HFFc6 (cell line): ENCODE measurements at regions not wholly inside any gene's neighbourhood (a gene's known extent, or its start where the extent isn't known, plus 50 kb on each side); places are given as distances from the start of the nearest gene placed in this dataset.
"Not testable (repeated sequence)": the region's sequence is repeated elsewhere in the genome, so short reads cannot be mapped to it uniquely, and the experiment has no call there.

ENCODE experiments used
- DNase-seq: peaks from one replicate; pipeline ENCODE4 v3.0.0-alpha.2; 2018
- H3K27ac Mint-ChIP-seq: 2 replicates; pipeline ENCODE4 v1.8.0; 2020; ENCODE audit warnings: mild to moderate bottlenecking, mixed read lengths
- H3K27me3 Mint-ChIP-seq: 2 replicates; pipeline ENCODE4 v1.8.0; 2021; ENCODE audit warnings: mild to moderate bottlenecking, moderate library complexity, mixed read lengths; ENCODE audit not compliant: insufficient read depth
- H3K36me3 Mint-ChIP-seq: 2 replicates; pipeline ENCODE4 v1.8.0; 2021; ENCODE audit warnings: low read depth, mixed read lengths
- H3K4me1 Mint-ChIP-seq: 2 replicates; pipeline ENCODE4 v1.8.0; 2020; ENCODE audit warnings: low read depth, mixed read lengths
- H3K4me3 Mint-ChIP-seq: 2 replicates; pipeline ENCODE4 v1.8.0; 2020; ENCODE audit warnings: mild to moderate bottlenecking, moderate library complexity, mixed read lengths
- H3K9me3 Mint-ChIP-seq: 2 replicates; pipeline ENCODE4 v1.8.0; 2020; ENCODE audit warnings: mild to moderate bottlenecking, mixed read lengths
- CTCF ChIP-seq: fragments of 200-600 bp; sonication (generic); IDR thresholded peaks from 2 replicates; pipeline ENCODE4 v1.5.0; 2021; ENCODE audit warnings: antibody characterized with exemption, mild to moderate bottlenecking

GRCh38 chr6:167420177-167420576, 95.3 kb downstream of the TTLL2 start:
- Mint-ChIP-seq H3K36me3 (peaks cover 3% of the 10 kb centered on the region), H3K9me3 (peaks cover 19% of the 10 kb centered on the region), H3K4me3 (no peak overlapping the region), H3K4me1 (no peaks in the 10 kb centered on the region), H3K27ac (no peak overlapping the region), H3K27me3 (peaks cover 2% of the 10 kb centered on the region; the same call in 1 of the 2 replicates)
- no peak for DNase-seq
- no peak for TF ChIP-seq CTCF

DNA sequence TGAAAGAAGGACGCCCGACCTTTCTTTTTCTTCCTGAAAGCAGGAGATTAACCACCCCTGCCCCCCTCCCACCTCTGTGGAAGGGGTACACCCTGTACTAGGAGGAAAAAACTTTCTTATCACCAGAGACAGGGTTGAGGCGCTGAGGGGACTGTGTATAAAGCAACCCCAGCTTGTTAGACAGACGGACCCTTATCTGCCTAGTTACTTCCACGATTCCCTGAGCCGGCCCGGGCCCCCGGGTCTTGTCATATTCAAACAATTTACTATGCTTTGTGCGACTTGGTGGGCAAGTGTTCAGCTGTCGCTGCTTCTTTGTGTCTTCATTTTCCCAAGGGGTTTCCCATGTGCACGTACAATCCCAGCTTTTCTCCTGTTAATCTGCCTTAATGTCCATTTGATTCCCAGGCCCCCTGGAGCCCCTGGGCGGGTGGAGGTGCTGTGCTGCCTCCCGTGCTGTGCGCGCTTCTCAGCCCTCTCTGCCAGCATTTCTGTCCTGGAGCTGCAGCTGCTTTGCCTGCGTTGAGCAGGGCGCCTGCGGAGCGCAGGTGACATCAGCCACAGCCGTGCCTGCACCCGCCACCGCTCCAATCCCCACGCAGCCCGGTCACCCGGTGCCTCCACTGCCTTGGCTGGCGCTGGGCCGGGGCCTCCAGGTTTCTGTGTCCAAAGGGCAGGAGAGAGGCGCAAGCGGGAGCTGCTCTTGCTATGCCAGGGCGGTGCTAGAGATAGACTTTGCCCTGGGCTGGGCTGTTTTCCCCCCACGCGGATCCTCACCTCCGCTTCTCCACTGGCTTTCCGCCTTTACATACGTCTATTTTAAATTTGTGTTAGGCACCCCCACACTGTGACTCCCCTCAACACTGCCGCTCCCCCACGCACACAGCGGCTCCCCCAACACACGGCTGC, 96.2 kb downstream of the TTLL2 start:
- Mint-ChIP-seq H3K27me3 (peaks cover 2% of the 10 kb centered on the region; the same call in 1 of the 2 replicates), H3K27ac (no peak overlapping the region)
- TF ChIP-seq CTCF: no peak

DNA sequence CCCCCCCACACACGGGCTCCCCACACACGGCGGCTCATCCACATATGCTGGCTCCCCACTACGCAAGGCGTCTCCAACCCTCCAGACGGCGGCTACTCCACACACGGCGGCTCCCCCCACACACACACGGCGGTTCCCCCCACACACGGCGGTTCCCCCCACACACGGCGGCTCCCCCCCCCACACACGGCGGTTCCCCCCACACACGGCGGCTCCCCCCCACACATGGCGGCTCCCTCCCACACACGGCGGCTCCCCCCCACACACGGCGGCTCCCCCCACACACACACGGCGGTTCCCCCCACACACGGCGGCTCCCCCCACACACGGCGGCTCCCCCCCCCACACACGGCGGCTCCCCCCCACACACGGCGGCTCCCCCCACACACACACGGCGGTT, 97.1 kb downstream of the TTLL2 start:
- H3K4me3 Mint-ChIP-seq, DNase-seq, H3K27me3 Mint-ChIP-seq, H3K27ac Mint-ChIP-seq, H3K4me1 Mint-ChIP-seq, H3K36me3 Mint-ChIP-seq: not testable (repeated sequence)
- H3K9me3 Mint-ChIP-seq: peaks cover 25% of the 10 kb centered on the region

More for the DNA sequence above, 96.2 kb downstream of the TTLL2 start:
- Mint-ChIP-seq H3K4me3 (no peak overlapping the region), H3K9me3 (peaks cover 27% of the 10 kb centered on the region), H3K36me3 (peaks cover 5% of the 10 kb centered on the region), H3K4me1 (no peaks in the 10 kb centered on the region)
- DNase-seq: no peak

DNA sequence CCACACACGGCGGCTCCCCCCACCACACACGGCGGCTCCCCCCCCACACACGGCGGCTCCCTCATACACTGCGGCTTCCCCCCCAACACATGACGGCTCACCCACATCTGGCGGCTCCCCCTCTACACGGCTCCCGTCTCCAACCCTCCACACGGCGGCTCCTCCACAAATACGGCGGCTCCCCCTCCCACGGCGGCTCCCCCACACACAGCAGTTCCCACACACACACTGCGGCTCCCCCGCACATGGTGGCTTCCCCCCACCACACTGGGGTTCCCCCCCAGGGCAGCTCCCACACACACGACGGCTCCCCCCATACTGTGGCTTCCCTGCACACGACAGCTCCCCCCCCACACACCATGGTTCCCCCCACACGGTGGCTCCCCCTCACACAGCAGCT, 98.0 kb downstream of the TTLL2 start:
- Mint-ChIP-seq H3K27me3 (no peaks in the 10 kb centered on the region; the same call in 1 of the 2 replicates), H3K27ac (no peak overlapping the region), H3K4me1 (no peaks in the 10 kb centered on the region), H3K4me3 (no peak overlapping the region), H3K36me3 (peaks cover 5% of the 10 kb centered on the region), H3K9me3 (peaks cover 23% of the 10 kb centered on the region)
- DNase-seq: no peak
- no peak for TF ChIP-seq CTCF

DNA sequence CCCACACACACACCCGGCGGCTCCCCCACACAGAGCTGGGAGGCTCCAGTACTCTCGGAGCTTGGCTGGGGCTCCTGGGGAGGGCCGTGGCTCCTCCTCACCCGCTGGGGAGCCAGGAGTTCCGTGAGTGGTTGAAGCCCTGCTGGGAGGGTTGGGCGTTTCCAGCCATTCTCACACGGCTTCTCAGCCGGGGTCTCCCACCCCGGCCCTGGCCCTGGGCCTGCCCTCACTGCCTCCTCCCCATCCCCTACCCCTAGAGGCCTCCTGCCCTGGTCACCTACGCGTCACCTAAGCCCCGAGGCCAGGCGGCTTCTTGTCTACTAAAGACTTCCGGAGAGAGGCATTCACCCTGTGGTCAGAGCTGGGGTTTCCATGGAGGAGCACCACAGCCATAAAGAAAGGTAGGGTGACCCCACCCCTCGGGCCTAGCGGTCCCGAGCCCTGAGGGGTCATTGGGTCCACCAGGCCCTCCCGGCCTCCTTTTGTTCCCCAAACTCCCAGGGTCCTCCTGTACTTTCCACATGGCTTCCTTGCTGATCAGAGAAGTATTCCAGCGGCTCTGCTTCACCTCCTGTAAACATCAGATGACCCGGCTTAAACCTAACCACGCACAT, 99.3 kb downstream of the TTLL2 start:
- Mint-ChIP-seq H3K4me3 (no peak overlapping the region), H3K9me3 (peaks cover 32% of the 10 kb centered on the region), H3K36me3 (peaks cover 5% of the 10 kb centered on the region), H3K27ac (no peak overlapping the region), H3K27me3 (no peaks in the 10 kb centered on the region; the same call in 1 of the 2 replicates), H3K4me1 (no peaks in the 10 kb centered on the region)
- no peak for TF ChIP-seq CTCF
- no peak for DNase-seq

GRCh38 chr6:167424700-167425099, 99.8 kb downstream of the TTLL2 start:
- TF ChIP-seq CTCF: no peak
- no peak overlapping the region for H3K4me3 Mint-ChIP-seq
- no peak for DNase-seq
- no peak overlapping the region for H3K27ac Mint-ChIP-seq
- no peaks in the 10 kb centered on the region; the same call in 1 of the 2 replicates for H3K27me3 Mint-ChIP-seq
- H3K4me1 Mint-ChIP-seq: no peaks in the 10 kb centered on the region
- H3K36me3 Mint-ChIP-seq: peaks cover 5% of the 10 kb centered on the region
- peaks cover 38% of the 10 kb centered on the region for H3K9me3 Mint-ChIP-seq
